IMR-90 (cell line): ENCODE measurements at regions not wholly inside any gene's neighbourhood (a gene's known extent, or its start where the extent isn't known, plus 50 kb on each side); places are given as distances from the start of the nearest gene placed in this dataset.

Experiments
- ATAC-seq: fragments of 200-7000 bp; cut with Tn5 transposase; 2 replicates; pipeline ENCODE4 v1.9.1; 2020; ENCODE audit warnings: low read depth, mild to moderate bottlenecking, moderate library complexity
- BruUV-seq: library from RNA; stranded (reverse); fragments of 400-500 nt; replicated peaks from 2 replicates; lab custom pipeline; 2021; lab: Mats Ljungman, UMichigan
- CTCF ChIA-PET: fragments of 300-600 bp; formaldehyde crosslinking; extraction: SDS; loops from one replicate; lab custom pipeline; 2021; ENCODE audit warnings: antibody characterized with exemption; lab: Yijun Ruan, JAX
- POLR2A ChIA-PET: fragments of 300-600 bp; sonication (Branson Sonifier 250); formaldehyde crosslinking; loops from one replicate; lab custom pipeline; 2022; ENCODE audit warnings: antibody characterized with exemption; ENCODE audit not compliant: unreplicated experiment; lab: Charles Lee
- DNase-seq: peaks from one replicate; pipeline ENCODE4 v3.0.0; 2013
- H2AFZ ChIP-seq: replicated peaks from 2 replicates; pipeline ENCODE3; 2013; ENCODE audit warnings: low read length, mild to moderate bottlenecking; ENCODE audit not compliant: poor library complexity
- H2AK5ac ChIP-seq: 2 replicates; pipeline ENCODE4 v1.6.1; 2013; ENCODE audit warnings: low read depth, low read length, inconsistent platforms
- H2AK9ac ChIP-seq: replicated peaks from 2 replicates; pipeline ENCODE3; 2013; ENCODE audit warnings: mild to moderate bottlenecking, low read depth, low read length, moderate library complexity; ENCODE audit not compliant: poor library complexity
- H2BK120ac ChIP-seq: 2 replicates; pipeline ENCODE4 v1.6.1; 2013; ENCODE audit warnings: low read depth, low read length, inconsistent platforms
- H2BK15ac ChIP-seq: 3 replicates; pipeline ENCODE4 v1.6.1; 2013; ENCODE audit warnings: low read depth, low read length, inconsistent platforms
- H2BK20ac ChIP-seq: 2 replicates; pipeline ENCODE4 v1.6.1; 2013; ENCODE audit warnings: low read depth, mild to moderate bottlenecking, inconsistent platforms, low read length, moderate library complexity
- H2BK5ac ChIP-seq: 2 replicates; pipeline ENCODE4 v1.6.1; 2013; ENCODE audit warnings: mild to moderate bottlenecking, low read depth, low read length, inconsistent platforms; ENCODE audit not compliant: poor library complexity, severe bottlenecking
- H3K14ac ChIP-seq: replicated peaks from 2 replicates; pipeline ENCODE4 v1.6.1; 2013; ENCODE audit warnings: low read depth, low read length, inconsistent platforms
- H3K18ac ChIP-seq: 2 replicates; pipeline ENCODE4 v1.6.1; 2013; ENCODE audit warnings: low read depth, low read length, control low read depth
- H3K23ac ChIP-seq: 2 replicates; pipeline ENCODE4 v1.6.1; 2013; ENCODE audit warnings: low read depth, low read length, inconsistent platforms
- H3K27ac ChIP-seq: 2 replicates; pipeline ENCODE4 v1.5.1; 2013; ENCODE audit warnings: mild to moderate bottlenecking, control low read depth, low read length; ENCODE audit not compliant: insufficient read depth
- H3K27me3 ChIP-seq: 2 replicates; pipeline ENCODE4 v1.6.1; 2013; ENCODE audit warnings: low read length; ENCODE audit not compliant: control insufficient read depth, insufficient read depth
- H3K36me3 ChIP-seq: 2 replicates; pipeline ENCODE4 v1.6.1; 2013; ENCODE audit warnings: low read length, mixed read lengths; ENCODE audit not compliant: control insufficient read depth, insufficient read depth
- H3K4ac ChIP-seq: 2 replicates; pipeline ENCODE4 v1.6.1; 2013; ENCODE audit warnings: low read depth, low read length, inconsistent platforms
- H3K4me1 ChIP-seq: 2 replicates; pipeline ENCODE4 v1.6.1; 2013; ENCODE audit warnings: low read length, mixed read lengths; ENCODE audit not compliant: control insufficient read depth, insufficient read depth
- H3K4me2 ChIP-seq: 2 replicates; pipeline ENCODE4 v1.6.1; 2013; ENCODE audit warnings: low read depth, mild to moderate bottlenecking, control low read depth, low read length, moderate library complexity
- H3K4me3 ChIP-seq: 2 replicates; pipeline ENCODE4 v1.5.1; 2013; ENCODE audit warnings: low read depth, mild to moderate bottlenecking, control low read depth, low read length, moderate library complexity; ENCODE audit not compliant: insufficient read depth
- H3K56ac ChIP-seq: 2 replicates; pipeline ENCODE4 v1.6.1; 2013; ENCODE audit warnings: low read length, inconsistent platforms; ENCODE audit not compliant: insufficient read depth; ENCODE audit errors: extremely low read depth
- H3K79me1 ChIP-seq, 2 experiments: 2 replicates each; pipeline ENCODE4 v1.6.1; 2013; ENCODE audit warnings: low read length in 2 of 2, inconsistent platforms in 1 of 2, low read depth in 1 of 2
- H3K9ac ChIP-seq: 2 replicates; pipeline ENCODE4 v1.6.1; 2013; ENCODE audit warnings: low read depth, low read length, control low read depth
- H3K9me1 ChIP-seq: 2 replicates; pipeline ENCODE4 v1.6.1; 2013; ENCODE audit warnings: low read length, inconsistent platforms; ENCODE audit not compliant: insufficient read depth
- H3K9me3 ChIP-seq: 2 replicates; pipeline ENCODE4 v1.6.1; 2013; ENCODE audit warnings: low read length; ENCODE audit not compliant: control insufficient read depth, insufficient read depth
- H4K20me1 ChIP-seq: 2 replicates; pipeline ENCODE4 v1.6.1; 2013; ENCODE audit warnings: low read length, inconsistent platforms; ENCODE audit not compliant: insufficient read depth
- H4K5ac ChIP-seq: 2 replicates; pipeline ENCODE4 v1.6.1; 2013; ENCODE audit warnings: mild to moderate bottlenecking, low read depth, low read length, control low read depth
- H4K8ac ChIP-seq, 2 experiments: 2 replicates each; pipeline ENCODE4 v1.6.1; 2013; ENCODE audit warnings: low read depth in 2 of 2, low read length in 2 of 2, control low read depth in 1 of 2, inconsistent platforms in 1 of 2
- H4K91ac ChIP-seq: 2 replicates; pipeline ENCODE4 v1.6.1; 2013; ENCODE audit warnings: low read depth, low read length, inconsistent platforms; ENCODE audit not compliant: insufficient read depth
- BHLHE40 ChIP-seq: fragments of 150-350 bp; IDR thresholded peaks from 2 replicates; pipeline ENCODE4 v1.6.1; 2016; ENCODE audit warnings: mild to moderate bottlenecking, low read depth, low read length
- CEBPB ChIP-seq: IDR thresholded peaks from 2 replicates; pipeline ENCODE4 v1.6.1; 2012; ENCODE audit warnings: low read depth, low read length, improper control_type of control experiment
- CHD1 ChIP-seq: IDR thresholded peaks from 2 replicates; pipeline ENCODE4 v1.6.1; 2012; ENCODE audit warnings: low read depth, low read length, improper control_type of control experiment
- FOS ChIP-seq: fragments of 150-350 bp; IDR thresholded peaks from 2 replicates; pipeline ENCODE4 v1.6.1; 2016; ENCODE audit warnings: low read depth, low read length
- MAFK ChIP-seq: IDR thresholded peaks from 2 replicates; pipeline ENCODE4 v1.6.1; 2012; ENCODE audit warnings: low read depth, low read length, improper control_type of control experiment
- MAZ ChIP-seq: IDR thresholded peaks from 2 replicates; pipeline ENCODE4 v1.6.1; 2012; ENCODE audit warnings: low read depth, mild to moderate bottlenecking, low read length, improper control_type of control experiment, moderate library complexity, borderline replicate concordance
- MXI1 ChIP-seq: IDR thresholded peaks from 2 replicates; pipeline ENCODE4 v1.6.1; 2012; ENCODE audit warnings: low read depth, mild to moderate bottlenecking, low read length, moderate library complexity, borderline replicate concordance
- NFE2L2 ChIP-seq: fragments of 150-350 bp; IDR thresholded peaks from 2 replicates; pipeline ENCODE4 v1.6.1; 2016; ENCODE audit warnings: low read depth, mild to moderate bottlenecking, low read length
- POLR2A ChIP-seq: IDR thresholded peaks from 2 replicates; pipeline ENCODE4 v1.6.1; 2012; ENCODE audit warnings: mild to moderate bottlenecking, low read depth, low read length
- RAD21 ChIP-seq: IDR thresholded peaks from 2 replicates; pipeline ENCODE4 v1.6.1; 2012; ENCODE audit warnings: low read length, improper control_type of control experiment
- RCOR1 ChIP-seq: IDR thresholded peaks from 2 replicates; pipeline ENCODE4 v1.6.1; 2012; ENCODE audit warnings: mild to moderate bottlenecking, low read length, improper control_type of control experiment; ENCODE audit not compliant: insufficient replicate concordance
- RFX5 ChIP-seq: IDR thresholded peaks from 2 replicates; pipeline ENCODE4 v1.8.0; 2012; ENCODE audit warnings: low read depth, mild to moderate bottlenecking, low read length, moderate library complexity
- SMC3 ChIP-seq: fragments of 150-350 bp; IDR thresholded peaks from 2 replicates; pipeline ENCODE4 v1.6.1; 2016; ENCODE audit warnings: low read depth, mild to moderate bottlenecking, antibody characterized with exemption, low read length, moderate library complexity
- WGBS, 2 experiments: methylation state at CpG; one replicate each; pipeline versions ENCODE4 v1.1.5 to v1.1.7; 2013; ENCODE audit warnings: missing lambda C conversion rate in 2 of 2; ENCODE audit not compliant: insufficient read length in 1 of 2; ENCODE audit errors: extremely low coverage in 2 of 2; 5-methylcytosine and 5-hydroxymethylcytosine counted together
- dilution Hi-C: fragments of 300-500 bp; cut with HindIII; formaldehyde crosslinking; loops from one replicate; pipeline ENCODE4 v1.14.3; 2018; ENCODE audit warnings: low sequenced_read_pairs; ENCODE audit not compliant: unreplicated experiment
- in situ Hi-C: fragments of 300-500 bp; cut with MboI; formaldehyde crosslinking; loops from 3 replicates; pipeline ENCODE4 v1.14.3; 2019; ENCODE audit warnings: low sequenced_read_pairs, inconsistent platforms, mixed read lengths
- intact Hi-C: fragments of 100-400 bp; cut with micrococcal nuclease; formaldehyde crosslinking; loops from 2 replicates; pipeline ENCODE4 v1.10.0; 2022
- TF ChIP-seq, protein P1 (sequence below): conservative IDR thresholded peaks from 2 replicates; pipeline ENCODE4 v1.5.1; 2012; ENCODE audit warnings: mild to moderate bottlenecking, low read depth, low read length, improper control_type of control experiment
- TF ChIP-seq, protein P2 (sequence below): fragments of 150-350 bp; IDR thresholded peaks from 2 replicates; pipeline ENCODE4 v1.6.1; 2017; ENCODE audit warnings: mild to moderate bottlenecking, antibody characterized with exemption, low read length, low read depth
- TF ChIP-seq, protein P3 (sequence below): fragments of 150-350 bp; IDR thresholded peaks from 2 replicates; pipeline ENCODE4 v1.6.1; 2016; ENCODE audit warnings: low read depth, mild to moderate bottlenecking, low read length, moderate library complexity, borderline replicate concordance

DNA sequence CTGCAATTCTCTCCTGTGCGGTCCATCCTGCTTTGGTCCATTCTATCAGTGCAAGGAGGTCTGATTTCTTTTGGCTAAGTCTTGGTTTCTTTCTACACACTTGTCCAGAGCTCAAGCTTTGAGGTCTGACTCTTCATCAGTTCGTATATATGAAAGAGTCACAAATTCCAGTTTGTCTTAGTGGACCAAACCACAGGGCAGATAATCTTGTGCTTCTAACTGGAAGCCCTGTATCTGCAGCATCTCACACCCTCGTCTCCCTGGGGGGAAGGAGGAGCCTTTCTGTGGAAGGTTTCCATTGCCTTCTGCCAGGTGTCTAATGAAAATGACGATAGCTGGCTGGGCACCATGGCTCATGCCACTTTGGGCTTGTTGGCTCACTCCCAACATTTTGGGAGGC lies 148.5 kb downstream of the SPP2 start:
- H4K5ac ChIP-seq: no peak overlapping the region
- CTCF ChIA-PET: no interaction called here

More for the DNA sequence above, 148.5 kb downstream of the SPP2 start:
- in situ Hi-C loops (no loop called here), dilution Hi-C loops (no loop called here), intact Hi-C loops (no loop called here)
- H2AK5ac ChIP-seq: no peak overlapping the region
- H3K18ac ChIP-seq: no peak overlapping the region
- no peak overlapping the region for H3K4me3 ChIP-seq
- H3K9me3 ChIP-seq: peaks cover 1% of the 10 kb centered on the region; the same call in 1 of the 2 replicates
- no peak overlapping the region for H4K8ac ChIP-seq
- peaks cover 59% of the 10 kb centered on the region for H3K27me3 ChIP-seq
- no peak overlapping the region for H3K4me2 ChIP-seq
- POLR2A ChIA-PET: no interaction called here
- no peak overlapping the region for H3K23ac ChIP-seq
- H4K20me1 ChIP-seq: 0 out of 2 replicates have a peak, but pooled peaks cover 5% of the 10 kb centered on the region
- no peak overlapping the region for H3K27ac ChIP-seq
- H4K91ac ChIP-seq: no peak overlapping the region
- H3K9me1 ChIP-seq: peaks cover 6% of the 10 kb centered on the region; the same call in 1 of the 2 replicates
- H3K4me1 ChIP-seq: peaks cover 3% of the 10 kb centered on the region; the same call in 1 of the 2 replicates
- H2AK9ac ChIP-seq: no peak overlapping the region
- ATAC-seq (no peak), DNase-seq (peak; percentile 22)
- H2AFZ ChIP-seq: no peak overlapping the region
- H3K79me1 ChIP-seq: no peaks in the 10 kb centered on the region
- no peaks in the 10 kb centered on the region for H3K36me3 ChIP-seq
- H3K56ac ChIP-seq: no peak overlapping the region
- no peak overlapping the region for H2BK15ac ChIP-seq
- no peak overlapping the region for H3K9ac ChIP-seq
- no peak overlapping the region for H2BK20ac ChIP-seq
- no peak overlapping the region for H3K14ac ChIP-seq
- H2BK5ac ChIP-seq: no peak overlapping the region
- no peak overlapping the region for H2BK120ac ChIP-seq
- H3K4ac ChIP-seq: no peak overlapping the region
- TF ChIP-seq MAZ: no peak
- TF ChIP-seq, protein P1, sequence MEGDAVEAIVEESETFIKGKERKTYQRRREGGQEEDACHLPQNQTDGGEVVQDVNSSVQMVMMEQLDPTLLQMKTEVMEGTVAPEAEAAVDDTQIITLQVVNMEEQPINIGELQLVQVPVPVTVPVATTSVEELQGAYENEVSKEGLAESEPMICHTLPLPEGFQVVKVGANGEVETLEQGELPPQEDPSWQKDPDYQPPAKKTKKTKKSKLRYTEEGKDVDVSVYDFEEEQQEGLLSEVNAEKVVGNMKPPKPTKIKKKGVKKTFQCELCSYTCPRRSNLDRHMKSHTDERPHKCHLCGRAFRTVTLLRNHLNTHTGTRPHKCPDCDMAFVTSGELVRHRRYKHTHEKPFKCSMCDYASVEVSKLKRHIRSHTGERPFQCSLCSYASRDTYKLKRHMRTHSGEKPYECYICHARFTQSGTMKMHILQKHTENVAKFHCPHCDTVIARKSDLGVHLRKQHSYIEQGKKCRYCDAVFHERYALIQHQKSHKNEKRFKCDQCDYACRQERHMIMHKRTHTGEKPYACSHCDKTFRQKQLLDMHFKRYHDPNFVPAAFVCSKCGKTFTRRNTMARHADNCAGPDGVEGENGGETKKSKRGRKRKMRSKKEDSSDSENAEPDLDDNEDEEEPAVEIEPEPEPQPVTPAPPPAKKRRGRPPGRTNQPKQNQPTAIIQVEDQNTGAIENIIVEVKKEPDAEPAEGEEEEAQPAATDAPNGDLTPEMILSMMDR: no peak
- no peak for TF ChIP-seq CEBPB
- no peak for TF ChIP-seq MAFK
- no peak for TF ChIP-seq RCOR1
- no peak for TF ChIP-seq POLR2A
- TF ChIP-seq RFX5: no peak
- no peak for TF ChIP-seq RAD21
- no peak for TF ChIP-seq FOS
- TF ChIP-seq CHD1: no peak
- no peak for TF ChIP-seq NFE2L2
- TF ChIP-seq, protein P2, sequence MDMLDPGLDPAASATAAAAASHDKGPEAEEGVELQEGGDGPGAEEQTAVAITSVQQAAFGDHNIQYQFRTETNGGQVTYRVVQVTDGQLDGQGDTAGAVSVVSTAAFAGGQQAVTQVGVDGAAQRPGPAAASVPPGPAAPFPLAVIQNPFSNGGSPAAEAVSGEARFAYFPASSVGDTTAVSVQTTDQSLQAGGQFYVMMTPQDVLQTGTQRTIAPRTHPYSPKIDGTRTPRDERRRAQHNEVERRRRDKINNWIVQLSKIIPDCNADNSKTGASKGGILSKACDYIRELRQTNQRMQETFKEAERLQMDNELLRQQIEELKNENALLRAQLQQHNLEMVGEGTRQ: no peak
- TF ChIP-seq, protein P3, sequence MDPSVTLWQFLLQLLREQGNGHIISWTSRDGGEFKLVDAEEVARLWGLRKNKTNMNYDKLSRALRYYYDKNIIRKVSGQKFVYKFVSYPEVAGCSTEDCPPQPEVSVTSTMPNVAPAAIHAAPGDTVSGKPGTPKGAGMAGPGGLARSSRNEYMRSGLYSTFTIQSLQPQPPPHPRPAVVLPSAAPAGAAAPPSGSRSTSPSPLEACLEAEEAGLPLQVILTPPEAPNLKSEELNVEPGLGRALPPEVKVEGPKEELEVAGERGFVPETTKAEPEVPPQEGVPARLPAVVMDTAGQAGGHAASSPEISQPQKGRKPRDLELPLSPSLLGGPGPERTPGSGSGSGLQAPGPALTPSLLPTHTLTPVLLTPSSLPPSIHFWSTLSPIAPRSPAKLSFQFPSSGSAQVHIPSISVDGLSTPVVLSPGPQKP: no peak
- no peak for TF ChIP-seq BHLHE40
- TF ChIP-seq SMC3: no peak
- TF ChIP-seq MXI1: no peak
- no TSS peak for BruUV-seq
- WGBS, 2 experiments: no CpG with 5 or more reads among the region's 4 CpGs
